Caco-2 (cell line): ENCODE measurements at regions not wholly inside any gene's neighbourhood (a gene's known extent, or its start where the extent isn't known, plus 50 kb on each side); places are given as distances from the start of the nearest gene placed in this dataset.

ENCODE experiments used
- BruUV-seq: library from RNA; stranded (reverse); fragments of 400-500 nt; replicated peaks from 2 replicates; lab custom pipeline; 2021; lab: Mats Ljungman, UMichigan
- CTCF ChIA-PET: fragments of 300-600 bp; sonication (Branson Sonifier 250); formaldehyde crosslinking; loops from one replicate; lab custom pipeline; 2022; ENCODE audit warnings: antibody characterized with exemption; lab: Charles Lee
- POLR2A ChIA-PET: fragments of 300-600 bp; sonication (Branson Sonifier 250); formaldehyde crosslinking; loops from one replicate; lab custom pipeline; 2022; ENCODE audit warnings: antibody characterized with exemption; lab: Charles Lee
- DNase-seq, 2 experiments: peaks; one replicate each; pipeline versions ENCODE4 v3.0.0 to v3.0.0-alpha.2; 2020 to 2022
- H3K27me3 ChIP-seq: replicated peaks from 2 replicates; pipeline ENCODE4 v1.6.0; 2011; ENCODE audit warnings: low read length; ENCODE audit not compliant: control insufficient read depth, insufficient read depth
- H3K36me3 ChIP-seq: 2 replicates; pipeline ENCODE4 v1.5.1; 2011; ENCODE audit warnings: low read length; ENCODE audit not compliant: control insufficient read depth, insufficient read depth
- H3K4me1 ChIP-seq: fragments of 250-450 bp; sonication (Bioruptor Pico); 2 replicates; pipeline ENCODE4 v1.5.1; 2020; ENCODE audit warnings: mild to moderate bottlenecking
- H3K4me3 ChIP-seq: 2 replicates; pipeline ENCODE4 v1.5.1; 2011; ENCODE audit warnings: low read depth, mild to moderate bottlenecking, control low read depth, low read length
- H3K9me3 ChIP-seq: fragments of 250-450 bp; sonication (Bioruptor Pico); 2 replicates; pipeline ENCODE4 v1.5.1; 2020; ENCODE audit warnings: mild to moderate bottlenecking, moderate library complexity
- H3K27ac Mint-ChIP-seq: one replicate; pipeline ENCODE4 v1.8.0; 2022; ENCODE audit warnings: mixed read lengths; ENCODE audit not compliant: unreplicated experiment
- H3K27me3 Mint-ChIP-seq: one replicate; pipeline ENCODE4 v1.8.0; 2022; ENCODE audit warnings: mixed read lengths; ENCODE audit not compliant: insufficient read depth, unreplicated experiment
- H3K36me3 Mint-ChIP-seq: one replicate; pipeline ENCODE4 v1.8.0; 2022; ENCODE audit warnings: mild to moderate bottlenecking, mixed read lengths; ENCODE audit not compliant: insufficient read depth, unreplicated experiment
- H3K4me1 Mint-ChIP-seq: one replicate; pipeline ENCODE4 v1.8.0; 2022; ENCODE audit warnings: low read depth, mixed read lengths; ENCODE audit not compliant: unreplicated experiment
- H3K4me3 Mint-ChIP-seq: one replicate; pipeline ENCODE4 v1.8.0; 2022; ENCODE audit warnings: mild to moderate bottlenecking, moderate library complexity, mixed read lengths; ENCODE audit not compliant: unreplicated experiment
- H3K9me3 Mint-ChIP-seq: one replicate; pipeline ENCODE4 v1.8.0; 2022; ENCODE audit warnings: mixed read lengths; ENCODE audit not compliant: unreplicated experiment
- CTCF ChIP-seq, 2 experiments: fragments of 200-600 bp in 1 of 2; IDR thresholded peaks; 1 replicate in 1 of 2; 2 replicates in 1 of 2; pipeline versions ENCODE4 v1.5.1 to v1.8.0; 2011 to 2022; ENCODE audit warnings: antibody characterized with exemption in 1 of 2, control low read depth in 1 of 2, inconsistent platforms in 1 of 2, low read depth in 1 of 2, low read length in 1 of 2, mild to moderate bottlenecking in 1 of 2, moderate library complexity in 1 of 2; ENCODE audit not compliant: insufficient read depth in 1 of 2, severe bottlenecking in 1 of 2, unreplicated experiment in 1 of 2
- intact Hi-C: fragments of 100-400 bp; cut with micrococcal nuclease; formaldehyde crosslinking; loops from one replicate; pipeline ENCODE4 v1.10.0; 2022; ENCODE audit not compliant: unreplicated experiment

GRCh38 chr16:6249863-6250262 lies 1082.8 kb upstream of the RBFOX1 start:
- H3K9me3 ChIP-seq: no peaks in the 10 kb centered on the region
- no peak overlapping the region for H3K27ac Mint-ChIP-seq
- no peaks in the 10 kb centered on the region for H3K4me1 Mint-ChIP-seq
- H3K27me3 ChIP-seq: no peaks in the 10 kb centered on the region
- no peak for TF ChIP-seq CTCF (IDR thresholded peaks at IDR 0.05; ENCODE audit: insufficient read depth in 1 of 2, low read depth in 1 of 2, low read length in 1 of 2, severe bottlenecking in 1 of 2, unreplicated experiment in 1 of 2)
- peaks cover 2% of the 10 kb centered on the region for H3K9me3 Mint-ChIP-seq
- no peak for DNase-seq
- no peaks in the 10 kb centered on the region for H3K36me3 Mint-ChIP-seq
- peaks cover 6% of the 10 kb centered on the region for H3K27me3 Mint-ChIP-seq
- no peak overlapping the region for H3K4me3 Mint-ChIP-seq
- no peaks in the 10 kb centered on the region for H3K36me3 ChIP-seq
- POLR2A ChIA-PET: no interaction called here
- BruUV-seq: no TSS peak
- no peaks in the 10 kb centered on the region for H3K4me1 ChIP-seq
- intact Hi-C loops: no loop called here
- CTCF ChIA-PET: no interaction called here
- H3K4me3 ChIP-seq: no peak overlapping the region

GRCh38 chr16:6248199-6248598 lies 1084.4 kb upstream of the RBFOX1 start:
- intact Hi-C loops: no loop called here
- Histone ChIP-seq H3K36me3 (no peaks in the 10 kb centered on the region), H3K4me3 (no peak overlapping the region), H3K4me1 (no peaks in the 10 kb centered on the region), H3K9me3 (no peaks in the 10 kb centered on the region), H3K27me3 (no peaks in the 10 kb centered on the region)
- Mint-ChIP-seq H3K27ac (no peak overlapping the region), H3K4me3 (no peak overlapping the region), H3K36me3 (no peaks in the 10 kb centered on the region), H3K4me1 (no peaks in the 10 kb centered on the region), H3K27me3 (peaks cover 6% of the 10 kb centered on the region), H3K9me3 (no peaks in the 10 kb centered on the region)
- no TSS peak for BruUV-seq
- no peak for DNase-seq
- no peak for TF ChIP-seq CTCF (IDR thresholded peaks at IDR 0.05; ENCODE audit: insufficient read depth in 1 of 2, low read depth in 1 of 2, low read length in 1 of 2, severe bottlenecking in 1 of 2, unreplicated experiment in 1 of 2)
- ChIA-PET POLR2A (no interaction called here), CTCF (no interaction called here)

GRCh38 chr16:6247775-6248174 lies 1084.9 kb upstream of the RBFOX1 start:
- Mint-ChIP-seq H3K4me1 (no peaks in the 10 kb centered on the region), H3K27ac (no peak overlapping the region), H3K27me3 (peaks cover 6% of the 10 kb centered on the region), H3K9me3 (no peaks in the 10 kb centered on the region), H3K36me3 (no peaks in the 10 kb centered on the region), H3K4me3 (no peak overlapping the region)
- no TSS peak for BruUV-seq
- intact Hi-C loops: no loop called here
- DNase-seq: no peak
- no peaks in the 10 kb centered on the region for H3K36me3 ChIP-seq
- H3K4me3 ChIP-seq: no peak overlapping the region
- TF ChIP-seq CTCF (IDR thresholded peaks at IDR 0.05; ENCODE audit: insufficient read depth in 1 of 2, low read depth in 1 of 2, low read length in 1 of 2, severe bottlenecking in 1 of 2, unreplicated experiment in 1 of 2): no peak
- ChIA-PET CTCF (no interaction called here), POLR2A (no interaction called here)
- no peaks in the 10 kb centered on the region for H3K27me3 ChIP-seq
- H3K9me3 ChIP-seq: no peaks in the 10 kb centered on the region
- no peaks in the 10 kb centered on the region for H3K4me1 ChIP-seq
